Mesodermal cell (in vitro differentiated cells): ENCODE measurements at regions not wholly inside any gene's neighbourhood (a gene's known extent, or its start where the extent isn't known, plus 50 kb on each side); places are given as distances from the start of the nearest gene placed in this dataset.

Experiments used
- H3K27ac ChIP-seq: 2 replicates; pipeline ENCODE4 v1.7.0; 2013; ENCODE audit warnings: mild to moderate bottlenecking, low read depth, low read length, moderate library complexity; ENCODE audit not compliant: severe bottlenecking
- H3K36me3 ChIP-seq: 2 replicates; pipeline ENCODE4 v1.7.1; 2013; ENCODE audit warnings: mild to moderate bottlenecking, low read length, moderate library complexity; ENCODE audit not compliant: control insufficient read depth, insufficient read depth
- H3K4me1 ChIP-seq: one replicate; pipeline ENCODE4 v1.7.1; 2013; ENCODE audit warnings: mild to moderate bottlenecking, low read length; ENCODE audit not compliant: insufficient read depth, control insufficient read depth, poor library complexity, severe bottlenecking
- H3K4me3 ChIP-seq: 2 replicates; pipeline ENCODE4 v1.7.0; 2013; ENCODE audit warnings: low read length, control low read depth, mild to moderate bottlenecking; ENCODE audit not compliant: insufficient read depth, poor library complexity, severe bottlenecking; ENCODE audit errors: extremely low read depth
- H3K9me3 ChIP-seq: 2 replicates; pipeline ENCODE4 v1.7.1; 2013; ENCODE audit warnings: mild to moderate bottlenecking, low read length, moderate library complexity; ENCODE audit not compliant: control insufficient read depth
- WGBS, 2 experiments: methylation state at CpG; one replicate each; pipeline ENCODE4 v1.1.5; 2013; ENCODE audit warnings: missing lambda C conversion rate in 2 of 2; ENCODE audit not compliant: insufficient coverage in 2 of 2; 5-methylcytosine and 5-hydroxymethylcytosine counted together

- Histone ChIP-seq H3K36me3 (no peaks in the 10 kb centered on the region), H3K9me3 (no peaks in the 10 kb centered on the region), H3K27ac (no peak overlapping the region), H3K4me3 (no peak overlapping the region), H3K4me1 (no peaks in the 10 kb centered on the region)
- 89 to 95% methylated on average over 1 to 2 of the region's 3 CpGs for WGBS, 2 experiments
Measured at GRCh38 chr5:17432569-17432968, 65.5 kb upstream of the TAF11L2 start.

DNA sequence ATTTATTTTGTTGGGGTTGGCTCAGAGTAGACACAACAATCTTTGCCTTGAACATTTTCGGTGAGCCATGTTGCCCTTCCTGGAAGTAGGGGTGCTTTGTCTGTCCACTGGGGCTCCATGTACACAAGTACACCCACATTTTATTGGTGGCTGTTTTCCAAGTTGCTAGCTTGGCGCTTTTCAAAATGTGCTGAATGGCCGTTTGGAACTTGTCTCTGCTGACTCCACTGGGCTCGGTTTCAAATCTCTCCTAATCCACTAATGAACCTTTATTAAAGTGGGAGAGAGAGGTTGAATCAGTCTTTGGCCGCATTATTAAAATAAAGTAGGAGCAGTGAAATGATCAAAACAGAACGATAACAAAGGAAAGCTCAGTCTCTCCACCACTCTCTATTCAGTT lies 64.6 kb upstream of the TAF11L2 start:
- Histone ChIP-seq H3K4me1 (no peaks in the 10 kb centered on the region), H3K27ac (no peak overlapping the region), H3K9me3 (no peaks in the 10 kb centered on the region), H3K4me3 (no peak overlapping the region), H3K36me3 (no peaks in the 10 kb centered on the region)
- no CpG with 5 or more reads among the region's 6 CpGs for whole genome bisulfite sequencing, 2 experiments

- no peaks in the 10 kb centered on the region for H3K9me3 ChIP-seq
- no peak overlapping the region for H3K27ac ChIP-seq
- no peaks in the 10 kb centered on the region for H3K36me3 ChIP-seq
- H3K4me3 ChIP-seq, result no peak overlapping the region
- H3K4me1 ChIP-seq, result no peaks in the 10 kb centered on the region
Measured at GRCh38 chr5:17434982-17435381, 63.0 kb upstream of the TAF11L2 start.

- no peak overlapping the region for H3K4me3 ChIP-seq
- H3K27ac ChIP-seq, result no peak overlapping the region
- no peaks in the 10 kb centered on the region for H3K36me3 ChIP-seq
- no peaks in the 10 kb centered on the region for H3K9me3 ChIP-seq
- WGBS, 2 experiments, result 89 to 100% methylated on average over 3 of the region's 4 CpGs
- H3K4me1 ChIP-seq, result no peaks in the 10 kb centered on the region
Measured at GRCh38 chr5:17436350-17436749, 61.7 kb upstream of the TAF11L2 start.

- no peak overlapping the region for H3K4me3 ChIP-seq
- WGBS, 2 experiments, result 92 to 100% methylated on average over 2 to 3 of the region's 4 CpGs
Measured at GRCh38 chr5:17436761-17437221, 61.2 kb upstream of the TAF11L2 start.

DNA sequence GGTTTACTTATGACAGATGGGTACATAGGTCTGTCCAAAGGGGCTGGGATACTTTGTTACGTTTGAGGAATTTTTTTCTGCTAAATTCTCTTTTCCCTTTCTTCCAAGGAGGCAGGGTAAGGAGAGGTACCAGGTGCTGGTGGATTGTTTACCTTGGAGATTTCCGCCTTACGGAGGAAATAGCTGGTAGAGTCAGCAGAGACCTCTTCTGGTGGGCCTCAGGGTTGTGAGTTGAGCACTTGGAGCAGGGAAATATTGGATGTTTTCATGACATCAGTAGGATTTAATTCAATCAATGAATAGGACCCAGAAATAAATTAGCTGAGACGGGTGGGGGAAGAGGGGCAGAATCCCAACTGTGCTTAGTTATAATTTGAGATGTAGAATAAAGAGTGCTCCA lies 60.0 kb upstream of the TAF11L2 start:
- 75 to 87% methylated on average over 3 of the region's 4 CpGs for WGBS, 2 experiments
- H3K27ac ChIP-seq, result no peak overlapping the region
- no peaks in the 10 kb centered on the region for H3K9me3 ChIP-seq
- H3K4me3 ChIP-seq, result no peak overlapping the region
- no peaks in the 10 kb centered on the region for H3K4me1 ChIP-seq
- no peaks in the 10 kb centered on the region for H3K36me3 ChIP-seq

More at GRCh38 chr5:17436761-17437221, 61.2 kb upstream of the TAF11L2 start:
- Histone ChIP-seq H3K36me3 (no peaks in the 10 kb centered on the region), H3K9me3 (no peaks in the 10 kb centered on the region), H3K27ac (no peak overlapping the region), H3K4me1 (no peaks in the 10 kb centered on the region)

DNA sequence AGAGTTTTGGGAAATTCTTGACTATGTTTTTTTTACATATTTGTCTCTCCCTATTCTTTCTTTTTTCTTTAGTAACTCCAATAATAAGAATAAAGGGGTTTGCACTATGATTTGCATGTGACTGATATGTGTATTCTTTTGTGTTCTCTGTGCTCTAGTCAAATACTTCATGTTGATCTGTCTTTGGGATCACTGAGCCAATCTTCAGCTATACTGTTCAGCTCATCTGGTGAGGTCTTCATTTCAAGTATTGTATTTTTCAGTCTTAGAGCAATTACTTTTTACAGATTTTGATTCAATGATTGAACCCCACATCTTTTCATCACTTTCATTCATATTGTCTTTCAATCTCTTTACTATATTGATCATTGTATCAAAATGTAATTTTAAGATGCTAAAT lies 58.1 kb upstream of the TAF11L2 start:
- Histone ChIP-seq H3K9me3 (no peaks in the 10 kb centered on the region), H3K36me3 (no peaks in the 10 kb centered on the region), H3K27ac (no peak overlapping the region), H3K4me1 (no peaks in the 10 kb centered on the region), H3K4me3 (no peak overlapping the region)

GRCh38 chr5:17440766-17441165 lies 57.3 kb upstream of the TAF11L2 start:
- no peak overlapping the region for H3K4me3 ChIP-seq
- no peaks in the 10 kb centered on the region for H3K4me1 ChIP-seq
- H3K27ac ChIP-seq, result no peak overlapping the region
- H3K36me3 ChIP-seq, result no peaks in the 10 kb centered on the region
- no peaks in the 10 kb centered on the region for H3K9me3 ChIP-seq

DNA sequence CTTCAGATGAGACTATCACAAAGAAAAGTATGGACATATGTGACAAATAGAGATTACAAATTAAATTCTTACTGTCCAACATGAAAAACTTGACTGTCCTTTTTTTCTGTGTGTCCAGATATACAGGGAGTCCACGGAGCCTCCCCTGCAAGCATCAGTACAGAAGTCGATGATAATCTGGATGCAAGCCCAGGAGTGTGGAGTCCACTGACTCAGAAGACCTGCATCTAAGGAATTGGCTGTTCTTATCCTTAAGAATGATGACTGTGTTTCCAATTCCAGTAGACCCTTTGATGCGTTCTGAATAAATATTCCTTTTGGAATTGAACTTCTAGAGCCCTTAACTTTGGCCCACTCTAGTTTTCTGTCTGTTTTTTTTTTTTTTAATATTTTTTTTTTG lies 56.7 kb upstream of the TAF11L2 start:
- Histone ChIP-seq H3K27ac (no peak overlapping the region), H3K9me3 (no peaks in the 10 kb centered on the region), H3K4me1 (no peaks in the 10 kb centered on the region), H3K36me3 (no peaks in the 10 kb centered on the region), H3K4me3 (no peak overlapping the region)
- WGBS, 2 experiments, result 88 to 100% methylated on average over 2 of the region's 3 CpGs

GRCh38 chr5:17443333-17444130 lies 54.5 kb upstream of the TAF11L2 start:
- WGBS, 2 experiments, result 93 to 94% methylated on average over 15 to 23 of the region's 23 CpGs
- H3K36me3 ChIP-seq, result no peaks in the 10 kb centered on the region
- H3K27ac ChIP-seq, result no peak overlapping the region
- H3K4me3 ChIP-seq, result no peak overlapping the region
- no peaks in the 10 kb centered on the region for H3K9me3 ChIP-seq
- H3K4me1 ChIP-seq, result no peaks in the 10 kb centered on the region

GRCh38 chr5:17444496-17444895 lies 53.5 kb upstream of the TAF11L2 start:
- Histone ChIP-seq H3K27ac (no peak overlapping the region), H3K4me3 (no peak overlapping the region), H3K9me3 (no peaks in the 10 kb centered on the region), H3K4me1 (no peaks in the 10 kb centered on the region), H3K36me3 (no peaks in the 10 kb centered on the region)
- no CpG with 5 or more reads among the region's 1 CpG for WGBS, 2 experiments
